Brain microvascular endothelial cell (primary cell): ENCODE measurements at regions not wholly inside any gene's neighbourhood (a gene's known extent, or its start where the extent isn't known, plus 50 kb on each side); places are given as distances from the start of the nearest gene placed in this dataset.
"Not testable (repeated sequence)": the region's sequence is repeated elsewhere in the genome, so short reads cannot be mapped to it uniquely, and the experiment has no call there.

ENCODE experiments used
- DNase-seq: peaks from one replicate; pipeline ENCODE4 v3.0.0-alpha.2; 2020
- H3K27ac ChIP-seq: fragments of 250-450 bp; sonication (Bioruptor Pico); 2 replicates; pipeline ENCODE4 v1.5.1; 2020; ENCODE audit warnings: mild to moderate bottlenecking, moderate library complexity
- H3K27me3 ChIP-seq: fragments of 250-450 bp; sonication (Bioruptor Pico); replicated peaks from 2 replicates; pipeline ENCODE4 v1.5.1; 2020; ENCODE audit warnings: mild to moderate bottlenecking
- H3K36me3 ChIP-seq: fragments of 250-450 bp; sonication (Bioruptor Pico); replicated peaks from 2 replicates; pipeline ENCODE4 v1.5.1; 2020; ENCODE audit warnings: mild to moderate bottlenecking
- H3K4me3 ChIP-seq: 2 replicates; pipeline ENCODE4 v1.5.1; 2011; ENCODE audit warnings: low read depth, mild to moderate bottlenecking, control low read depth, low read length, moderate library complexity
- CTCF ChIP-seq: IDR thresholded peaks from 2 replicates; pipeline ENCODE4 v1.5.1; 2011; ENCODE audit warnings: low read depth, mild to moderate bottlenecking, moderate library complexity, low read length, control low read depth, inconsistent platforms; ENCODE audit errors: missing control alignments
- in situ Hi-C: cut with HindIII; loops from 2 replicates; pipeline ENCODE4 v1.10.0; 2017; ENCODE audit warnings: low sequenced_read_pairs, low pct_ligation_motif_present

DNA sequence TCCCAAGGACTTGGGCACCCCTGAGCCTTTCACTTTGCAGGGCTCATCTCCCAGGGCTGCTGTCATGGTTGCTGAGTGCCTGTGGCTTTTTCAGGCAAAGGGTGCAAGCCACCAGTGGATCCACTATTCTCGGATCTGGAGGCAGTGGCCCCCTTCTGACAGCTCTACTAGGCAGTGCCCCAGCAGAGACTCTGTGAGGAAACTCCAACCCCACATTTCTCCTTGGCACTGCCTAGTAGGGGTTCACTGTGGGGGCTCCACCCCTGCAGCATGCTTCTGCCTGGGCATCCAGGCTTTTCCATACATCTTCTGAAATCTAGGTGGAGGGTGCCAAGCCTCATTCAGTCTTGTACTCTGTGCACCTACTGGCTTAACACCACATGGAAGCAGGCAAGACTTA lies 675.0 kb upstream of the MBL2 start:
- no peak for TF ChIP-seq CTCF
- H3K4me3 ChIP-seq, result no peak overlapping the region
- DNase-seq, result no peak
- in situ Hi-C loops, result no loop called here
- H3K36me3 ChIP-seq, result no peaks in the 10 kb centered on the region
- H3K27me3 ChIP-seq, result no peaks in the 10 kb centered on the region
- no peak overlapping the region for H3K27ac ChIP-seq

GRCh38 chr10:53441843-53442242 lies 669.3 kb upstream of the MBL2 start:
- Histone ChIP-seq H3K36me3 (no peaks in the 10 kb centered on the region), H3K4me3 (no peak overlapping the region), H3K27me3 (no peaks in the 10 kb centered on the region), H3K27ac (no peak overlapping the region)
- no peak for DNase-seq
- no peak for TF ChIP-seq CTCF
- in situ Hi-C loops, result no loop called here

DNA sequence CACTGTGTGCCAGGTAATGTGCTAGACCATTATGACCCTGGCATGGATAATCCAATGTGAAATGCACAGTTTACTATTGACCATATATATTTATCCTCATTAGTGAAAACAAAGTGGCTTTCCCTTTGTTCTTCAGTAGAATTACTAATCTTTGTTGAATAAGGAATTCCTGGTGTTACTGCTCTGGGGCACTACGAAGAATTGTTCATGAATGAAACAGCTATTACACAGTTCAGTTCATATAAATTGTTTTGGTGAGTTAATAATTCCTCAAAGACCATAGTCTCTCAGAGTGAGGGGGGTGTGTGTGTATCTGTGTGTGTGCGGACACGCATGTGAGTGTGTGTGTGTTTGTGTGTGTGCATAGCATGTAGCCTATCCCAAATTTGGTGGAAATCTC lies 668.0 kb upstream of the MBL2 start:
- no peaks in the 10 kb centered on the region for H3K36me3 ChIP-seq
- no peaks in the 10 kb centered on the region for H3K27me3 ChIP-seq
- no peak overlapping the region for H3K27ac ChIP-seq
- DNase-seq, result no peak
- TF ChIP-seq CTCF, result no peak
- in situ Hi-C loops, result no loop called here
- H3K4me3 ChIP-seq, result no peak overlapping the region

GRCh38 chr10:53439075-53439474 lies 666.5 kb upstream of the MBL2 start:
- H3K27ac ChIP-seq, H3K36me3 ChIP-seq, H3K27me3 ChIP-seq, H3K4me3 ChIP-seq, in situ Hi-C loops, DNase-seq: not testable (repeated sequence)

DNA sequence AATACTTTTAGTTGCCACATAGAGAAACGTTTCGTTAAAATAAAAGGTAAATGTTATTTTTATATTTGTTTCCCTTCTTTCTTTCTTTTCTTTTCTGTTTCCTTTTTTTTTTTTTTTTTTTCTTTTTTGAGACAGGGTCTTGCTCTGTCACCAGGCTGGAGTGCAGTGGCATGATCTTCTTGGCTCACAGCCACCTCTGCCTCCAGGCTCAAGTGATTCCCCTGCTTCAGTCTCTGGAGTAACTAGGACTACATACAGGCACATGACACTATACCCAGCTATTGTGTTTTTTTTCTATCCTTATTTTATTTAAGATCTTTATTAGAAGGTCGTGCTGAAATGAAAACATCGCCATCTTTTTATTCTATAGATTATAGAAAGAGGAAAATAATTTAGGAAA lies 661.8 kb upstream of the MBL2 start:
- H3K27me3 ChIP-seq, result no peaks in the 10 kb centered on the region

DNA sequence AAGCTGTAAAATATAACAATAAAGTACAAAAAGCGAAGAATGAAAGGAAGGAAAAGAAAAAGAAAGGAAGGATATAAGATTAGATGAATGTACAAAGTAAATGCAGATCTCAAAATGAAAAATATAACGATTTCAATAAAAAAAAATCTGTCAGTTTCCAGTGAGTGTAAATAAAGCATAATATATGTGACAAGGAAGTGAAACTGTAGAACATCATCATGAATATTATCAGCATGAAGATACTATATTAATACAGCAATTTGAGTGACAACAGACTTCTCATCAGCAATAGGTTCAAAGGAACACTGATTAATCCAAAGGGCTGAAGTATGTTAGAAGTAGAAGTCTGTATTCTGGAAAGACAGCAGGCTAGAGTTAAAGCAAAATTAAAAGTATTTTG lies 659.5 kb upstream of the MBL2 start:
- Histone ChIP-seq H3K27me3 (no peaks in the 10 kb centered on the region), H3K27ac (no peak overlapping the region), H3K4me3 (no peak overlapping the region), H3K36me3 (no peaks in the 10 kb centered on the region)
- in situ Hi-C loops, result no loop called here
- DNase-seq, result no peak
- TF ChIP-seq CTCF, result no peak

More for the DNA sequence above, 661.8 kb upstream of the MBL2 start:
- no peak for DNase-seq
- no peak for TF ChIP-seq CTCF
- in situ Hi-C loops, result no loop called here
- H3K36me3 ChIP-seq, result no peaks in the 10 kb centered on the region
- H3K4me3 ChIP-seq, result no peak overlapping the region
- H3K27ac ChIP-seq, result no peak overlapping the region
